Limb (tissue), 2 donors: ENCODE measurements at regions not wholly inside any gene's neighbourhood (a gene's known extent, or its start where the extent isn't known, plus 50 kb on each side); places are given as distances from the start of the nearest gene placed in this dataset.
"Not testable (repeated sequence)": the region's sequence is repeated elsewhere in the genome, so short reads cannot be mapped to it uniquely, and the experiment has no call there.

ENCODE experiments used
- DNase-seq, 2 donors: peaks; one replicate each; pipeline ENCODE4 v3.0.0-alpha.2; 2016; ENCODE audit errors: extremely low spot score in 2 of 2

DNA sequence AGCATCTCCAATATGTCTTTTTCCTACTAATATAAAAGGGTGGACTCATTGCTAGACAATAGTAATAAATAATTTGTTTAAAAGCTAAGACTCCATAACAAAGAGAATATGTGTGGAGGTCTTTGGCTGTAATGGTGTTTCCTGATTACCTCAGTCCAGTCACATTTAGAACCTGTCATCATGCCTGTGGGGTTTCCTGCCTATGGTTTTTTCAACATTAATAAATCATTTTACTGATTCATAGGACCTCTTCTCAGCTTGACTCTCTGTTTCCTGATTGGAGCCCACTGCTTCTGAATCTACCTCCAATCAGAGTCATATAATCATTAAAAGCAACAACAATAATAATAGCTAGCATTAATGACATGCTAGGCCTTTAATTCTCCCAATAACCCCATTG, 52.4 kb upstream of the GNAI1 start:
- DNase-seq = no peak

DNA sequence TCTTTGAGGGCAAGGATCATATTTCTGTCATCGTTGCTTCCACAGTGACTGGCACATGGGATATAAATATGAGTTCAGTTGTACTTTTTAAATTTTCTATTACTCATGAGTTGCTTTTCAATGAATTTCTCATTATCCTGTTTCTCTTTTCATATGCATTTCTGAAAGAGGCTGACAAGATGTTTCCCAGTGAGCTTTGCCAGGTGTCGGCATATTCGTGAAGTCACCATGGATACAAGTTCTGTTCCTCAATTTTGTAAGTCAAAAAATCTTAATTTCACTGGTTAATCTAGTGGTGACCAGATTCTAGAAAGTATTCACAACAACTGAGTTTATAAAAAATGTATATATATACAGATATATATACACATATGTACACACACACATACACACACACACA, 55.7 kb upstream of the GNAI1 start:
- DNase-seq = no peak

DNA sequence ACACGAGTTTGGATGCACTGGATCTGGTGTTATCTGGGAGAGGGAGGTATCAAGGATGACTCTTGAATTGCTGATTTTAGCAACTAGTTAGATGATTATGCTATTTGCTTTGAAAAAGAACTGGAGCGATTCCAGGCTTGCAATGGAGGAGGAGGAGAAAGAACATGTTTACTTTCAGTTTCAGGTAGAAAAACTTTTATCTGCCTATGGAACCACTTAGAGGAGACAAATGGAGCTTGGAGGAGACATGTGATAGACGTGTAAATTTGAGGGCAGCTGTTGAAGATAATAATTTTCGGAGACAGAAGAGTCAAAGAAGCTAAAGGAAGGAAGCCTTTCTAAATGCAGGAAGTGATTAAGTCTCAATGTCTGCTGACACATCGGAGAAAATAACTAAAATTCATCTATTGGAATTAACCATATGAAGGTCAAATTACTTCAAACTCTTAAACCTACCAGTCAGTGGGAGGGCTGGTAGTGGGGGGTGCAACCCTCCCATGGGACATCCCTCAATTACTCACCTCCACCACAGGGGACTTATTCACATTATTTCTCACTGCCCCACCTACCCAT, 56.4 kb upstream of the GNAI1 start:
- DNase-seq = no peak

DNA sequence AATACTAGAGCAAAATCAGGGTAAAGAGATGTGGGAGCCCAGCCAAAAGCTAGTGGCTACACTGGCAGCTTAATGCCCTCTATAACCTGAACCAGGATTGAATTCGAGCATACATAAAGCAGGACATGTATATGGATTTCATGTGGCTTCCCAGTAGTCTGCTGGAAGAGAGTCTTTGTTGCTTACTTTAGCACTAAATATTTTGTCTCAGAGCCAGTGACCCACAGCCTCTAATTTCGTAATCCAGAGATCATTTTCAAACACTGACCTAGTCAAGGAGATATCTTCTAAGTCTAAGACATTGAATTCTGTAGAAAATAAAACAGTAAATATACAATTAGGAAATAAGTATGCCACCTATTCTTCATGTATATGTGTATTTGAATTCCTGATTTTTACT, 64.2 kb upstream of the GNAI1 start:
- no peak for DNase-seq

DNA sequence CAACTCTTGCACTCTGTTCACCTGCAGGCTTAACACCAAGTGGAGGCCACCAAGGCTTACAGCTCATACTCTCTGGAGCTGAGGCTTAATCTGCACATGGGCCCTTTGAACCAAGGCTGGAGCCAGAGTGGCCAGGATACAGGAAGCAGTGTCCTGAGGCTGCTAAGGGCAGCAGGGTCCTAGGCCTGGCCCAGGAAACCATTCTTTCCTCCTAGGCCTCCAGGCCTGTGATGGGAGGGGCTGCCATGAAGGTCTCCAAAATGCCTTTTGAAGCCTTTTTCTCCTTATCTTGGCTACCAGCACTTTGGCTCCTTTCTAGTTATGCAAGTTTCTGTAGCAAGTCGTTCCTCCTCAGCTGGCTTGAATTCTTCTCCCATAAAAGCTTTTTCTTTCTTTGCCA, 68.0 kb upstream of the GNAI1 start:
- no peak for DNase-seq

DNA sequence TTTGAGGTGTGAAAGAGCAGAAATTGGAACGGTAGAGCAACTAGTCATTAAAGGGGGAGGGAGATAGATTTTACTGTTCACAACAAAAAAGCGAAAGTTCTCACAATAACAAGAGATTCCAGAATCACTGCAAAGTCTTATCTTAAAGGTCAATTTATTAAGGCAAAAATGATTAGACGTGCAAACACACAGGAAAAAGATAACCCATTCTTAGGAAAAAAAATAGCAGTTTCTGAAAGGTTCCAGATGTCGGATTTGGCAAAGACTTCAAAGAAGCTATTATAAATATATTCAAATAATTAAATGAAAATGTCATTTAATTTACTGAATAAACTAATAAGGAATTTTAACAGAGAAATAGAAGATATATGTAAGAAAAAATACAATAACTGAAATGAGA, 70.8 kb upstream of the GNAI1 start:
- no peak for DNase-seq

DNA sequence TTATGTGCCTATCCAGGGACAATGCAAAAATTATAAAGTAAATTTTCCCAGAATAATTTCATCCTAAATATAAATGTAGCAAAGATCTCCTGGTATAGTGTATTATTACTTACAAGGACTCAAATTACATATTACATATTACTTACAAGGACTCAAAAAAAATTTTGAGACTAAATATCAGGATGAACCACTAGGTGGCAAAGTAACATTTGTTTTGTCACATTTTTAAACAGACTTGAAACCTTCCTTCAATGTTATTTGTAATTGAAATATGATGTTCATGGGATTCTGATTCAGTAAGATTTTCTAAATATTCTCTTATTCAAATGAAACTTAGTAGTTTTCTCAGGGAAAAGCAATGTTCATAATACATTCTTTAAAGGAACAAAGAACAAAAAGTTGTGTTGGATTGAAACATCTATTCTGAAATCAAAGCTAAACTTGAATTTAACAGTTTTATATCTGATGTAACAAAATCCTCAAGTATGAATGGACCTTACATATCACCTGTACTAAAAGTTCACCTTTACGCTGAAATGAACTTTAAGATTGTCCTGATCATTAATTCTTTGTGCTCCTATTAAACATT, 74.3 kb upstream of the GNAI1 start:
- peak in 1 of 2 donors; percentile 78 for DNase-seq

DNA sequence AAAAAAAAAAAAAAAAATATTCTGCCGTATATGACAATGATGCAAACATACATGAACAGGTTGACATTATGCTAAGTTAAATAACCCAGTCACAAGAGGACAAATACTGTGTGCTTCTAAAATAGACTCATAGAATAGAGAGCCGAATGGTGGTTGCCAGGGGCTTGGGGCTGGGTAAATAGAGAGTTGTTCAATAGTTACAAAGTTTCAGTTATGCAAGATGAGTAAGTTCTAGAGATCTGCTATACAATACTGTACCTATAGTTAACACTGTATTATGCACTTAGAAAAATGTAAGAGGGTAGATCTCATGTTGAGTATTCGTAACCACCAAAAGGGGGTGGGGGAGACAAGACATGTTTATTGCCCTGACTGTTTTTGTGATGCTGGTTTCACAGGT, 77.1 kb upstream of the GNAI1 start:
- DNase-seq = no peak

DNA sequence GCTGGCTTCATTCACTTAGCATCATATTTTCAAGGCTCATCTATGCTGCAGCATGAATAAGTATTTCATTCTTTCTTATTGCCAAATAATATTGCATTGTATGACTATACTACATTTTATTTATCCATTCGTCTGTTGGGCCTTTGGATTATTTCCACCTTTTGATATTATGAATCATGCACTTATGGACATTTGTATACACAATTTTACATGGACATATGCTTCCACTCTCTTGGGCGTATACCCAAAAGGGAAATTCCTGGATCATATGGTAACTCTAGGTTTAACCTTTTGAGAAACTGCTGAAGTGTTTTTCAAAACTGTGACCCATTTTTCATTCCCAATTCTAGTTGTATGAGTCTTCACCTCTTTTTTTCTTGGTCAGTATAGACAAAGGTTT, 80.3 kb upstream of the GNAI1 start:
- no peak for DNase-seq

DNA sequence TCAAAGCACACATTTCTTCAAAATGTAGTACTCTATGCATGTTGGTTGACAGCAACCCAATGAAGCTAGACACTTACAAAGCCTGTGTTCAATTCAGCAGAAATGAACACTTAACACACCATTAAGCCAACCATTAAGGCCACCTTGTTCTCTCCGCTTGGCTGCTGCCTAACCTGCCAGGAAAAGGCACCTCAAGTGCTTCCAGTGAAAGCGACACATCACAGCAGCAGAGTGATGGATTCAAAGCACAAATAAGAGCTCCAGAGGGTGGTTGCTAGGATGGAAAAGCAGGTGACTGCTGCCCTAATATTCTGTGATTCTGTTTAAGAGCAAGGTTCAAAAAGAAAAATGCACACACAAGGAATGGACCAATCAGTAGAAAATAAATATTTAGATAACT, 81.5 kb upstream of the GNAI1 start:
- no peak for DNase-seq

DNA sequence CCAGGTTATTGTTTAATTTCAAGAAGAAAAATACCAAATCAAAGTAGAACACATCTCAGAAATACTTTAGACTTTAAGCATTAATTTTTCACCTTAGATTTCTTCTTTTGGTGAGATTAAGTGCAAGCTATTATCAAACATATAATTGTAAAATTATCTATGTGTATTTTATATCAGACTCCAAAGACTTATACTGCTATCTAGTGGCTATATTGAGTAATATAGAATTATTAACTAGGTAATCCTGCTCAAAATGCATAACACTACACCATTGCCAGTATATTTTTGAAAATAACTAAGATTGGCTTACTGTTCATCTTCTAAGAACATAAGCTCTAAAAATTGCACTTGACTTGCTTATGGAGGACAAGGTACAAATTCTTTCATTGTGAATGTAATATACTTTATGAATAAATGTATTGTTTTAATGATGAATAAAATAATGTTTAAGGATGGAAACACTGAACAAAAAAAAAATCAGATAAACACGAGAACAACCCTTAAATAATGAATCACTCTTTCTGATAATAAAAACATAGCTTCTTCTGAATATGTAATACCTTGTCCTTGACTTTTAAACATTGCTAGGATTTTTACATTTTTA, 86.7 kb upstream of the GNAI1 start:
- DNase-seq = peak in 1 of 2 donors; percentile 55

DNA sequence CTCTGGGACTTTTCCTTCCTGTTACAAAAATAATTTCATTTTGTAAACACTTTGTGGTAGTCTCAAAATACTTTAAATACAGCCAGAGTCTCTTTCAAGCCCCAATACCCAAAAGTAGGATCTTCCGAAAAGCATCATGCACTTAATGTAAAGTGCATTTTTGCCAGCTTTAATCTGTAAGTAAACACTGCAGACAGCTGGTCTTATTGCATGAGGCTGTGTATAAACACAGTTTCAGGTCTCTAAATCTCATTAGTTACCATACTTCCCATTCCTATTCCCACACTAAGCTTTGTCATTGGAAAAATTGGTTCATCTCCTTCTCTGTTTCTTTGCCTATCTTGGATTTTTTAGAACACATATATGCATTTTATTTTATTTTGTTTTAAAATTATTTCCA, 87.6 kb upstream of the GNAI1 start:
- DNase-seq = no peak

DNA sequence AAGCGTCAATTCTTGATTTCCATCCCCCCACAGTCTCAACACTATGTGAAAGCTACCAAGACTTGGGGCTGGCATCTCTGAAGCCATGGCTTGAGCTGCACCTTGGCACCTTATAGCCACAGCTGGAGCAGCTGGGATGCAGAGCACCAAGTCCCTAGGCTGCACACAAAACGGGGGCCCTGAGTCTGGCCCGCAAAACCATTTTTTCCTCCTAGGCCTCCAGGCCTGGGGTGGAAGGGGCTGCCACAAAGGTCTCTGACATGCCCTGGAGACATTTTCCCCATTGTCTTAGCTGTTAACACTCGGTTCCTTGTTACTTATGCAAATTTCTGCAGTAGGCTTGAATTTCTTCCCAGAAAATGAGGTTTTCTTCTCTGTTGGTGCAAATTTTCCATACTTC, 89.8 kb upstream of the GNAI1 start:
- no peak for DNase-seq

DNA sequence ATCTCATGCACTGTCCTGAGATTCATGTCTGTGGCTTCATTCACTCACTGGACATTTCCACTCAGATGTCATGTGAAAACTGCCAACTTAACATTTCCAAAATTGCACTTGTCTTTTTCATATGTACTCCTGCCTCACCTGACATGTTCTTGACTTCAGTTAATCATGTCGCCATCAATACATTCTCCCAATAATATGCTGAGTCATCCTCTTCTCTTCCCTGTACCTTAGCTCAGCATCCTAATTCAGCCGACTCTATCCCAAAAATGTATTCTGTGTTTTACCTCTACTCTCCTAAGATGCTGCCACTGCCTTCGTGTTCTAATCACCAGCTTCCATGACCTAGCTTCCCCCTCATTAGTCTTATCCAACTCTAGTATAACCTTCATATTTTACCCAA, 93.9 kb upstream of the GNAI1 start:
- no peak for DNase-seq

DNA sequence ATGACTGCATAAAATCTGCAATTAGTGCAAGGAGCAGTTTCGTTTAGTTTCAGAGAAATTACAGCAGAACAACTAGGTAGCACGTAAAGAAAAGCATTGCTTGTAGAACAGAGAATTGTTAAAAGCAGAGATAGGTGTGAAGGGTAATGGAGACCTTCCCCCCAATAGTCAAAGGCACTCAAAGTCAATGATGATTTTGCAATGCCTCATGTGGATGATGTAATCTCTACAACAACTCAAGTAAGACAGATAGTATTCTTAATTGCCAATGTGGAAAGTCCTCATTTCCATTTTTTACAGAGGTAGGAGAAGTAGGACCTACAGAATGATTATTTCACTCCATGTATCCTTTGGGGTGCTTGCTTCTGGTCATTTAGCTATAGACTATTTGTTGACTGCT, 94.3 kb upstream of the GNAI1 start:
- no peak for DNase-seq

DNA sequence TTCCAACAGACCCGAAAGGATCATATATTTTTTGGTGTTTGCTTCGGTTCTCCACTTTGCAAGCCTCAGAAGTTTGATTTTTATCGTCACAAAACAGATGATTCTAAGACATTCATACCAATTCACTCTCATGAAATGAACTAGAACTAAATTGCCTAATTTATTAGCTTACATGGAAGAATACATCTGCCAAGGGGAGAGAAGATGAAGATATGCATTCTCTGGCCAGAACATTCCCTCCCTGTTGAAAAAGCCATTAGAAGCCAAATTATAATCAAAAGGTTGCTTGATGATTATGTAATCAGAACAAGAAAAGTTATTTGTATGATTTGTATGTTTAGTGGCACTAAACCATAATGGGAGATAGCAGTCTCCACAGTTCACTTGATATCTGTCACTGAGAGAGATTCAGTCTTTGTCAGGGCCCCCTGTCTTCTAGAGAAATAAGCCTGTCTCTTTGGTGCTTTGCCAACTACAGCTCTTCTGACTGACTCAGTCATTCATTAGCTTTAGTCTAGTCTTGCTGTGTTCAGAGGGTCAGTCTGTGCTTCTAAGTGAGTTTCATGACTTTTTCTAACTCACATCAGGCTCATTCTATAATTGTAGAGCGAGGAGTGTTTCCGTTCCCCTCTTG, 95.3 kb upstream of the GNAI1 start:
- DNase-seq = no peak

DNA sequence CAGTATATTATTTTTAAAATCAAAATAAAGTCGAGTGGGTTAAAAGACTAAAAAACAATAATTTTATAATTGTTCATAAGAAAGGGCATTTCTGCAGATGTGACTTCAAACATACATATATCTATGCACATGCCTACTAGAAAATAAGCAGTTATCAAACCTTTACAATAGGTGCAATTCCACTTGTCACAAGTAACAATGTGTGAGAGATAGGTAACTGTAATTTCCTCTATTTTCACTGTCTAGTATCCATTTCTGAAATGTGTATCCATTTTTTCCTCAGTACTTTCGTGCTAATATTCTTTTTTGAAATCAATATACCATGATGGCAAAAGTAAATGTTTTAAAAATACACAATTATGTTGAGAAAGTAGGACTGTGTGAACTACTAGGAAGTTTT, 96.9 kb upstream of the GNAI1 start:
- no peak for DNase-seq

DNA sequence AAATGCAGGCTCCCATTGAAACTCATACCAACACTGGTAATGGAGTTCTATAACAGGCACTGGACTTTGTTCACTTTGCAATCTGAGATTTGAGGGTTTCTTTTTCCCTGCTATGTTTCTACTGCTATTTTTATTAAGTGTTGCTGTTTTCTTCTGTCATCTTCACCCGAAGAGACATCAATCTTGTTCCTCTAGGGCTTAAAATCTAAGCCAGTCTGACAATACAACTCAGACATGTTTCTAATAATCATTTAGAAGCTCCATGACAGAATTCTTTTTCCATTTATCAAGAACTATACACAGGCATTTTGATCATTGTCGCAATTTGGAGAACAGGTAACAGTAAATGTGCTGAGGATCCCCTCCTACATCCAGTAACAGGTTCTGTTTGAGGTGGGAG, 98.5 kb upstream of the GNAI1 start:
- DNase-seq = no peak

DNA sequence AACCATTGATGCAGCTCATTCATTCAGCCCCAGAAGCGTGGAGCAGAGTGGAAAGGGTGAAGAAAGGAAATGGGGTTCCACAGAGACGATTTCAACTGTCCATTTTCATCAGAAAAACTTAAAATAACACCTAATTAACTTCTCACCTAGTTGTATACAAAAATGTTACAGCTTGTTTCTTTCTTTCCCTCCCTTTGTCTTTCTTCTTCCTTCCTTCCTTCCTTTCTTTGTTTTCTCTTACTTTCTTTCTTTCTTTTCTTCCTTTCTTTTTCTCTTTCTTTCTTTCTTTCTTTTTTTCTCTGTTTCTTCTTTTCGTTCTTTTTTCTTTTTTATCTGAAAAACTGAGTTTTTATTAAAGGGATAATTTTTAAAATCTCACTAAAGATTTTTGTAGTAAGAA, 105.9 kb upstream of the GNAI1 start:
- no peak for DNase-seq

DNA sequence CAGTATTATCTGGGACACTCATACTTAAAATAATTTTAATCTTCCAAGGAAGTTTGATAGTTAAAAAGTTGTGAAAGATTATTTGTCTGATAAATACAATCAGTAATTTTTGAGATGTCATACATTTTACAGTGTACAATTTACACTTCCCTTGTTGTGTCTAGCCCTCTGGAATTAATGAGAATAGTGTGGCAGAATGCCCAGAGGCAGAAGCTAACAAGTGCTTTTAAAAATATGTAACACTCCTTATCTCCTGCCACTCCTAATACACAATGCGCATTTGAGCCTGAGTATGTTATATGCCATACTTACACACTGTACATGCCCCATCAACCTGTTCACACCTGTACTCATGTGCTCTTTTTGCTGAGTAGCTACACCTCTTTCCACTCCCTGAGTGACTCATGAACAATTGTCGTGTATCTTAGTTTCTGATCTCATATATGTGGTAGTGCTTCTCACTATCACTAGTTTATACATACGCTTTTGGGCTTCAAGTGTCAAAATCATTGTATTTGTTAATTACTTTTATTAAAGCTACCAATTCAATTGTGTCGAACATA, 106.9 kb upstream of the GNAI1 start:
- DNase-seq = no peak

DNA sequence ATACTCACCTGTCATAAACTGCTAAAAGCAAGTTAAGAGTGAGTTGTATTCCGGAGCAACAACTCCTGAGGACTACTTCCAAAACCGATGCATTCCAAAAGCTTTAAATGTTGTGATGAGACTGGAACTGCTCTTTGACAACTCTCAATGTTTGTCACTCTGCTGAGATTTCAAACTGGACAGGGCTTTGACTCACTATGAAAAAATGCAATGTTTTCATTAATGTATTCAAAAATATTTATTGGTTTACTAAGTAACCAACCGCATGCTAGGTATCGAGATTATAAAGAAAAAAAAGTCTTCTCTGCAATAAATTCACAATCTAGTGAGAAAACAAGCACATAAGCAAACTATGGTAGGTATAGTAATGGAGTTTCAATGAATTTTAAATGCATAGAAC, 107.9 kb upstream of the GNAI1 start:
- no peak for DNase-seq

DNA sequence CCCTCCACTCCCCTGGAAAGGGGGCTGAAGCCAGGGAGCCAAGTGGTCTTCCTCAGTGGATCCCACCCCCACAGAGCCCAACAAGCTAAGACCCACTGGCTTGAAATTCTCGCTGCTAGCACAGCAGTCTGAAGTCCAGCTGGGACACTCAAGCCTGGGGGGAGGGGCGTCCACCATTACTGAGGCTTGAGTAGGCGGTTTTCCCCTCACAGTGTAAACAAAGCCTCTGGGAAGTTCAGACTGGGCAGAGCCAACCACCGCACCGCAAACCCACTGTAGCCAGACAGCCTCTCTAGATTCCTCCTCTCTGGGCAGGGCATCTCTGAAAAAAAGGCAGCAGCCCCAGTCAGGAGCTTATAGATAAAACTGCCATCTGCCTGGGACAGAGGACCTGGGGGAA, 114.4 kb upstream of the GNAI1 start:
- not testable (repeated sequence) for DNase-seq

DNA sequence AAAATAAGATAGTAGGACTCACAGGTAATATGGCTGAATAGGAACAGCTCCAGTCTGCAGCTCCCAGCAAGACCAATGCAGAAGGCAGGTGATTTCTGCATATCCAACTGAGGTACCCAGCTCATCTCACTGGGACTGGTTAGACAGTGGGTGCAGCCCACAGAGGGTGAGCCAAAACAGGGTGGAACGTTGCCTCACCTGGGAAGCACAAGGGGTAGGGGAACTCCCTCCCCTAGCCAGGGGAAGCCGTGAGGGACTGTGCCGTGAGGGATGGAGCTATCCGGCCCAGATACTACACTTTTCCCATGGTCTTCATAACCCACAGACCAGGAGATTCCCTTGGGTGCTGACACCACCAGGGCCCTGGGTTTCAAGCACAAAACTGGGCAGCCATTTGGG, 114.8 kb upstream of the GNAI1 start:
- not testable (repeated sequence) for DNase-seq
